ENCODE measurements at regions not wholly inside any gene's neighbourhood (a gene's known extent, or its start where the extent isn't known, plus 50 kb on each side); places are given as distances from the start of the nearest gene placed in this dataset.
A peak's percentile ranks its signal among the peaks of the same experiment; 100 is the strongest.
"Not testable (repeated sequence)": the region's sequence is repeated elsewhere in the genome, so short reads cannot be mapped to it uniquely, and the experiment has no call there.

DNA sequence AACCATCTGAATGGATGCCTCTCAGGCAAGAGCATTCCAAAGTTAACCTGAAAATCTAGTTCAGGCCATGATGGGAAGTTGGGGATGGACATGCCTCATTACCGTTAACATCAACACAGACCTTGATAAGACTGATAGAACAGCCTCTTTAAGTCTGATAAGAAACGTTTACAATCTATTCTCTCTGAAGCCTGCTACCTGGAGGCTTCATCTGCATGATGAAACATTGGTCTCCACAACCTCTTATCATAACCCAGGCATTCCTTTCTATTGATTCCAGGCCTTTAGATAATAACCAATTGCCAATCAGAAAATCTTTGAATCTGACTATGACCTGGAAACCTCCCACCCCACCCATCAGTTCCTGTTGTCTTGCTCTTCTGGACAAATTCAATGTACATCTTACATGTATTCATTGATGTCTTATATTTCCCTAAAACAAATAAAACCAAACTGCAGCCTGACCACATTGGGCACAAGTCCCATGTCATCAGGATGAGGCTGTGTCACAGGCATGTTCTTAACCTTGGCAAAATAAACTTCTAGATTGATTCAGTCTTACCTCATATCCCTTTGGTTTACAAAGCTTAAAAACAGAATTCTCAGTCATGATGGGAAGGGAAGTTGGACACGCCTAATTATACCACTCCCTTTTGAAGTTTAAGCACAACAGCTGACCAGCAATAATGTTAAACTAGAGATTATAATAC, 843.8 kb upstream of the SPRY2 start:
- TF ChIP-seq JUND (IDR thresholded peaks at IDR 0.05; ENCODE audit: low read depth) = no peak
- DNase-seq (ENCODE audit: low read depth in 1 of 2, low spot score in 1 of 2) = no peak
- in situ Hi-C loops (cut with HindIII; ENCODE audit: low pct_unique_long_range_greater_than_20kb, low sequenced_read_pairs) = no loop called here

DNA sequence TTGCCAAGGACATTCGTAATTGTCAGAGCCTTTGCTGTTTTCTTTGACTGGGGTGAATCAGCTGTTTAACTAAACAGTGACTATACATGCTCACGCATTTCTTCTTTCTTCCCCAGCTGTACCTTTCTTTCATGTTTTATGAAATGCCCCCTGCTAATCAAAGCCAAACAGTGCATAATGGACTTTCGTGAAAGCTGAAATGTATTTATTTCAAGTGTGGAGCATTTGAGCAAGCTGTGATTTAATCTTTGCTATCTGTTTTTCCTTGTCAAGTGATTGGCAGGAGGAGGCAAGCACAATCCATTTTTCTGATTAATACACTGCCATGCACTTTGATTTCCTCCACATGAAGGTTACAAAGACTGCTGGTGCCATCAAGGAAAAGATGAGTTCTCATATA, 831.7 kb upstream of the SPRY2 start:
- TF ChIP-seq JUND (IDR thresholded peaks at IDR 0.05; ENCODE audit: low read depth) = no peak
- no peak for DNase-seq (ENCODE audit: low read depth in 1 of 2, low spot score in 1 of 2)
- in situ Hi-C loops (cut with HindIII; ENCODE audit: low pct_unique_long_range_greater_than_20kb, low sequenced_read_pairs) = no loop called here

DNA sequence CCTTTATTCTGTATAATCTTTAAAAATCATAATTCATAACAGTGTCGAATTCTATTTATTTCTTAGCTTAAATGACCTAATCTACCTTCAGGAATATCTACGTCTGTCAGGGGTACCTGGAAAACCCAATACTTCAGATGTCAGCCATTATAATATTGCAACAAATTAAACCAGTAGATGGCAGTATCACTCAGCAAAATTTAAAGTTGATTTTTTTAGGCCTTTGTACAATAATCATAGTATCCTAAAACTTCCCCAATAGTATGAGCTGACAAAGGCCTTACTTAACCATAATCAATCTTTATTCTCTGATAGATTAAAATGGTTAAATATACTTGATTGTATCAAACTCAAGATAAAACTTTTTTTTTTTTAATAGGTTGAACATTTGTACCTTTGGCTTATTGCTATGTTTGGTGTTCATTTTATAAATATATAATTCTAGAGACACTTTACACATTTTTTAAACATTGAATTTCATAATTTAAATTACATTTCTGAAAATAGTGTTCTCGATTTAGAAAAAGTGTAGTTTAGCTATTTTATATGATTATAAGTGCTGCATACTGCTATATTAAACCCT, 830.2 kb upstream of the SPRY2 start:
- in situ Hi-C loops (cut with HindIII; ENCODE audit: low pct_unique_long_range_greater_than_20kb, low sequenced_read_pairs) = no loop called here
- peak; percentile 10 to 51 for DNase-seq (ENCODE audit: low read depth in 1 of 2, low spot score in 1 of 2)
- TF ChIP-seq JUND (IDR thresholded peaks at IDR 0.05; ENCODE audit: low read depth) = no peak

DNA sequence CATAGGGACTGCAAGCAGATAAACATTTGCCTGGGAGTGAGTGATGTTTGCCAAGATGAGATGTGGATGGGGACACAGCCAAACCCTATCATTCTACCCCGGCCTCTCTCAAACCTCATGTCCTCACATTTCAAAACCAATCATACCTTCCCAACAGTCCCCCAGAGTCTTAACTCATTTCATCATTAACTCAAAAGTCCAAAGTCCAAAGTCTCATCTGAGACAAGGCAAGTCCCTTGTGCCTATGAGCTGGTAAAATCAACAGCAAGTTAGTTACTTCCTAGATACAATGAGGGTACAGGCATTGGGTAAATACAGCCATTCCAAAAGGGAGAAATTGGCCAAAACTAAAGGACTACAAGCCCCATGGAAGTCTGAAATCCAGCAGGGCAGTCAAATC, 822.9 kb upstream of the SPRY2 start:
- DNase-seq (ENCODE audit: low read depth in 1 of 2, low spot score in 1 of 2); in situ Hi-C loops (cut with HindIII; ENCODE audit: low pct_unique_long_range_greater_than_20kb, low sequenced_read_pairs): not testable (repeated sequence)

DNA sequence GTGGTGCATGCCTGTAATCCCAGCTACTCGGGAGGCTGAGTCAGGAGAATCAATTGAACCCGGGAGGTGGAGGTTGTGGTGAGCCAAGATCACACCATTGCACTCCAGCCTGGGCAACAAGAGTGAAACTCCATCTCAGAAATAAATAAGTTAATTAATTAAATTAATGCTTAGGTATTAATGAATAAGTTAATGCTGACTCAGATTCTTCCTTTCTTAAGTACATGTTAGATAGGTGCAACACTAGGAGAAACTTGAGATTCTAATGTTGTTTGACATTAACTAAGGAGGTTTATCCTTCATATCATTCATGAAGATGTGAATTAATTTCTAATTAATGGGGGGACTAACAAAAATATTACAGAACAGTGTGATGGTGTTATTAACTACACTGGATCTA, 812.6 kb upstream of the SPRY2 start:
- TF ChIP-seq JUND (IDR thresholded peaks at IDR 0.05; ENCODE audit: low read depth) = no peak
- DNase-seq (ENCODE audit: low read depth in 1 of 2, low spot score in 1 of 2) = no peak
- in situ Hi-C loops (cut with HindIII; ENCODE audit: low pct_unique_long_range_greater_than_20kb, low sequenced_read_pairs) = no loop called here

DNA sequence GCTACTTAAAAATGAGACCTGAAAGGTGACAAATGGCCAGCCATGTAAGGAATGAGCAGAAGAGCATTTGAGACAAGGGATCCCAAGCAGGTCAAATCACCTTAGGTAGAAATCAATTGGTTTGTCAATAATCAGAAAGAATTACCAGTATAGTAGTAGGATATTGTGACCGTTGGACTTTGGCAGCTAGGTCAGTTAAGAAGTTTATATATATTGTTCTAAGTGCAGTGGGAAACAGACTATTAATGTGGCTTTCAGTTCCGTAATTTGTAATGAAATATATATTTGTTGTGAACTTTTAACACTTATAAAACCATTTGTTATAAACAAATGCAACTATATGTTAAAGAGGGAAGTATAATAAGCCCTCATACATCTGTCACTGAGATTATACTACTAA, 807.9 kb upstream of the SPRY2 start:
- in situ Hi-C loops (cut with HindIII; ENCODE audit: low pct_unique_long_range_greater_than_20kb, low sequenced_read_pairs) = no loop called here
- DNase-seq (ENCODE audit: low read depth in 1 of 2, low spot score in 1 of 2) = no peak
- no peak for TF ChIP-seq JUND (IDR thresholded peaks at IDR 0.05; ENCODE audit: low read depth)

DNA sequence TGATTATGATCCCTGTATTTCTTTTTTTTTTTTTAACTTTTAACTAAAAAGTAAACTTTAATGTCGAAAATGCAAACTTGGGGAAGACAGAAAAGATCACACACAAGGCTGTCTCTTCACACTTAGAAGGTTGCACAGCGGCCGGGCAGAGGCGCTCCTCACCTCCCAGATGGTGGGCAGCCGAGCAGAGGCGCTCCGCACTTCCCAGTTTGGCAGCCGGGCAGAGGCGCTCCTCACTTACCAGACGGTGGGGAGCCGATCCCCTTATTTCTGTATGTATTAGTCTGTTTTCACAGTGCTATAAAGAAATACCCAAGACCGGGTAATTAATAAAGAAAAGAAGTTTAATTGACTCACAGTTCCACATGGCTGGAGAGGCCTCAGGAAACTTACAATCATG, 805.6 kb upstream of the SPRY2 start:
- in situ Hi-C loops (cut with HindIII; ENCODE audit: low pct_unique_long_range_greater_than_20kb, low sequenced_read_pairs) = not testable (repeated sequence)

DNA sequence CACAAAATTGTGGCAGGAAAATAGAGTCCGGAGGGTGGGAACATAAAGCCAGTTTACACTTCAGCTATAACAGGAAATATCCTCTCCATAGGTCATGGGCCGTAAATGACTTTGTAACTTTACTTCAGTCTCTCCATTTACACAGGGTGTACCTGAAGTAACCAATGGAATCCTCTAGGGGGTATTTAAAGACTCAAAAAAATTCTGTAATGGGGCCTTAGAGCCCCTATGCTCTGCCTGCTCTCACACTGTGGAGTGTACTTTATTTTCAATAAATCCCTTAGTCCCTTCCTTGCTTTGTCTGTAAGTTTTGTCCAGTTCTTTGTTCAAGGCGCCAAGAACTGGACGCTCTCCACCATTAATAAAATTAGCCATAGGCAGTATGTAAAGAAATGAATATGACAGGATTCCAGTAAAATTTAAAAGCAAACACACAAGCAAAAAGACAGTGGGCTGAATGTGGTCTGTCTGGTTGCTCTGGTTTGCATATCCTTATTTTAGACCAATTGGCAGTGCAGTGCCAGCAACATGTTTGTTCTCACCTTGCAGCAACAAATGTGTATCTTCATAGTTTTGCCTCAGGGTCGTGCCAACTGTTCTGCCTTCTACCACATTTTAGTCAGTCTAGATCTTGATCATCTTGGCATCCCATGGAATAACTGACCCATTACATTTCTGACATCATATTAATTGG, 801.5 kb upstream of the SPRY2 start:
- peak; percentile 79; the same call in 1 of the 2 replicates for TF ChIP-seq JUND (IDR thresholded peaks at IDR 0.05; ENCODE audit: low read depth)
- in situ Hi-C loops (cut with HindIII; ENCODE audit: low pct_unique_long_range_greater_than_20kb, low sequenced_read_pairs) = no loop called here
- peak; percentile 24 to 97 for DNase-seq (ENCODE audit: low read depth in 1 of 2, low spot score in 1 of 2)

More for the DNA sequence above, 805.6 kb upstream of the SPRY2 start:
- not testable (repeated sequence) for DNase-seq (ENCODE audit: low read depth in 1 of 2, low spot score in 1 of 2)

DNA sequence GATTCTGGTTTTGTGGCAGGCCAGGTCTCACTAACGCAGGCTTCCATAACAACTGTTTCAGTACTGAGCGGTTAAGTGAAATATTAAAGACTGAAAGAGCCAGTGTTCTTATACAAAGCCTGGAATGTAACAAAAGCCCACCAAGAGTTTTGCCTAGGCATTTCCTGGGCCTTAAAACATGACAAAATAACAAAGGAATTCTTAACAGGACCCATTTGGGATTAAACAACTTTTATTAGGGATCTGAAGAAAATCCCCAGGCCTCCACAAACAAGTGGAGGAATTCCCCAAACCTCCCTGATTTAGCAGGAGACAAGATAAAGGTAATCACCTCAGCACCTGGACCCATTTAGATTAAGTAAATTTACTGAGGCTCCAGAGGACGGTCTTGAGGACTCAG, 799.7 kb upstream of the SPRY2 start:
- no peak for DNase-seq (ENCODE audit: low read depth in 1 of 2, low spot score in 1 of 2)
- no peak for TF ChIP-seq JUND (IDR thresholded peaks at IDR 0.05; ENCODE audit: low read depth)
- in situ Hi-C loops (cut with HindIII; ENCODE audit: low pct_unique_long_range_greater_than_20kb, low sequenced_read_pairs) = no loop called here

DNA sequence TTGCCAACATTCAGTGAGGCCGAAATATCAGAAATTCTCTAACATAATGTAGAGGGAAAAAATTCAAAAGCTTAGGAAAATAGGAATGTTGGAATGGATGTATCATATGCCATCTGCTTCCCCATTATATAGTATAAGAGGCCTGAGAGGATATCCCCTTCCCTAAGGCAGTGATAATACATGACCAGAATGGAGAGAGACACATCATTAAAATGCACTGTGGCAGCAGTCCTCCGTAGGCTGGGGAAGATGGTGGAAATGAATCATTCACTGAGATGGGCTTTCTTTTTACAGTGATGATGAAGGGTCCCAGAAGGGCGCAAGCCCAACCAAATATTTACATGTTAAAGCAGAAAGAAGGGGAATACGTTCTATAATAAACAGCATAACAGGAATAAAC, 799.1 kb upstream of the SPRY2 start:
- in situ Hi-C loops (cut with HindIII; ENCODE audit: low pct_unique_long_range_greater_than_20kb, low sequenced_read_pairs) = no loop called here
- DNase-seq (ENCODE audit: low read depth in 1 of 2, low spot score in 1 of 2) = no peak
- TF ChIP-seq JUND (IDR thresholded peaks at IDR 0.05; ENCODE audit: low read depth) = no peak

DNA sequence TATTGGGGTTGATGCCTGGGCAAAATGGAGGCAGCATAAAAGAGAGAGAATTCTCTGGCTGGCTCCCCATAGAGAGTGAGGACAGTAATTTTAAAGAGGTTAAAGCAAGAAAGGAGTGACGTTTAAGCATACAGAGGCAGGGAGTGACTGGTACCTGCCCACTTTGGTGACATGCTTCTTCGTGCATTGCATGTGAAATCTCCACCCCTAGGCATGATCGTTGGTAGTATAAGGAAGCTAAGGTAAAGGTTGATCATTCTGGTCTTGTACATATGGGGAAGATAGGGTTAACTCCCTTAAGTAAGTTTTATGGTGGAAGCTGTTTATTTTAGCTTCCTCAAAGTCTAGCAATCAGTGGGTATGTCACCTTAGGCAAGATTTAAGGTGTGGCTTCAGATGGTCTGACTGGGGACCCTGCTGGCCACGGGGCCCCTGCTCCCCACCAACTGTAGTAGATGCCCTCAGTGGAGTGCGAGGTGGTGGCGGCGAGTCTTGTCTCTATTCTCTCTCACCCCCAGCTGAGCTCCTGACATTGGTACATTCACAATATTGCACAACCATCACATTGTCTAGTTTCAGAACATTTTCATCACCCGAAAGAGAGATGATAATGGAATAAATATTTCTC, 797.5 kb upstream of the SPRY2 start:
- in situ Hi-C loops (cut with HindIII; ENCODE audit: low pct_unique_long_range_greater_than_20kb, low sequenced_read_pairs) = no loop called here
- no peak for DNase-seq (ENCODE audit: low read depth in 1 of 2, low spot score in 1 of 2)
- TF ChIP-seq JUND (IDR thresholded peaks at IDR 0.05; ENCODE audit: low read depth) = no peak

DNA sequence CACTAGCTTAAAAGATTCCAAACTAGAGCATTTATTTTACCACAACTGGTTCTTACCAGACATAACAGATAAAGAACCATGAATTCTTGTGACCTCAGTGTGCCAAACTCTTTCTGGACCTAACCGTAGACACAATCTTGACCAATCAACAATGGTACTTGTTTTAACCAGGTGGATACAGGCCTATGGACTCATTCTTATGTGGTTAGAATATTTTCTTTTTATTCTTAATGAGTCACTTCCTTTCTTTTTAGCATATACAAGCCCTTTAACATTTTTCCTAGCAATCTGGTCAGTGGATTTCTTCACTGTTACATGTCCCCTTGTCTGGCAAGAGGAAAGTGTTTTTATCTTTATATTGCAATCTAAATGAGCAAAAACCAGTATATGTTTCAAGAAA, 792.1 kb upstream of the SPRY2 start:
- in situ Hi-C loops (cut with HindIII; ENCODE audit: low pct_unique_long_range_greater_than_20kb, low sequenced_read_pairs) = no loop called here
- no peak for DNase-seq (ENCODE audit: low read depth in 1 of 2, low spot score in 1 of 2)
- no peak for TF ChIP-seq JUND (IDR thresholded peaks at IDR 0.05; ENCODE audit: low read depth)

DNA sequence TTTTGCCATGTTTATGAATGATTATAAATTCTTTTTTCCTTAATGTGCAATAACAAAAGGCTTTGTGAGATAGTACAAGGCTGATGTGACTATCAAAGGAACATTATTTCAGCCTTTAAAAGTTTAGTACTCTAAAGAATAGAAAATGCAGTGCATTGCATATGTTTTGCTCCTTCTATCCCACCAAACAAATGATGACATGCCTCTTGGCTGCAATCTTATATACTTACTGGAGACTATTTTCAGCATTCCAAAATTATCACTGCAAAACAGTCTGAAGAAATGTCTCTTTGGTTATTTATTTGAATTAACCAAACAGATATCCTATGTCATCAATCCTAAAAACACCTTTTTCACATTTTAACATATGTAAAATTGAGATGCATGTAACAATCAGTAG, 776.5 kb upstream of the SPRY2 start:
- in situ Hi-C loops (cut with HindIII; ENCODE audit: low pct_unique_long_range_greater_than_20kb, low sequenced_read_pairs) = no loop called here
- no peak for DNase-seq (ENCODE audit: low read depth in 1 of 2, low spot score in 1 of 2)

More for the DNA sequence above, 776.5 kb upstream of the SPRY2 start:
- no peak for TF ChIP-seq JUND (IDR thresholded peaks at IDR 0.05; ENCODE audit: low read depth)

Data from T47D (cell line).